ENCODE measurements at regions not wholly inside any gene's neighbourhood (a gene's known extent, or its start where the extent isn't known, plus 50 kb on each side); places are given as distances from the start of the nearest gene placed in this dataset.

DNA sequence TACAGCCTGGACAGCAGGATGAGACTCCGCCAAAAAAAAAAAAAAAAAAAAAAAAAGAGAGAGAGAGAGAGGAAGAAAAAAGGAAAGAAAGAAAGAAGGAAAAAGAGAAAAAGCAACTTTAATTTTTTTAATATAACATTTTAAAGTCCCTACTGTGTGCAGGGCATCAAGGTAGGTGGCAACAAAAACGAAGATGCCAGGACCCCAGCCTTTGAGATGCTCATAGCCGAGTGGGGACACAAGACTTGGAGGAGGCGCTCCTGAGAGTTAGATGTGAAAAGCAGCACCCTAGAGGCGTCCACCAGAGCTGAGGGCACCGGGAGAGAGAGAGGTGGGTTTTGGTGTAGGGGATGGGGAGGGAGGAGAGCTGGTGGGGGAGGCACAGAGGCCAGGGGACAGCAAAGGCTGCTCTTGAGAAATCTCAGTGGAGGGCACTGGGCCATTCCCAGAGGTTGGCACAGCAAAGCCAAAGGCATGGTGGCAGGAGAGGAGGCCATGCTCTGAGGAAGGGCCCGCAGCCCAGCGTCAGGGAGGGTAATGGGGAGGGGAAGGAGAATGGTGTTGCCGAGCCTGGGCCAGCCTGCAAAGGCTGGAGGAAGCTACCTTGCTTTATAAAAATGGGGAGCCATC, 135.6 kb downstream of the C9orf50 start:
- TF ChIP-seq, protein P1, sequence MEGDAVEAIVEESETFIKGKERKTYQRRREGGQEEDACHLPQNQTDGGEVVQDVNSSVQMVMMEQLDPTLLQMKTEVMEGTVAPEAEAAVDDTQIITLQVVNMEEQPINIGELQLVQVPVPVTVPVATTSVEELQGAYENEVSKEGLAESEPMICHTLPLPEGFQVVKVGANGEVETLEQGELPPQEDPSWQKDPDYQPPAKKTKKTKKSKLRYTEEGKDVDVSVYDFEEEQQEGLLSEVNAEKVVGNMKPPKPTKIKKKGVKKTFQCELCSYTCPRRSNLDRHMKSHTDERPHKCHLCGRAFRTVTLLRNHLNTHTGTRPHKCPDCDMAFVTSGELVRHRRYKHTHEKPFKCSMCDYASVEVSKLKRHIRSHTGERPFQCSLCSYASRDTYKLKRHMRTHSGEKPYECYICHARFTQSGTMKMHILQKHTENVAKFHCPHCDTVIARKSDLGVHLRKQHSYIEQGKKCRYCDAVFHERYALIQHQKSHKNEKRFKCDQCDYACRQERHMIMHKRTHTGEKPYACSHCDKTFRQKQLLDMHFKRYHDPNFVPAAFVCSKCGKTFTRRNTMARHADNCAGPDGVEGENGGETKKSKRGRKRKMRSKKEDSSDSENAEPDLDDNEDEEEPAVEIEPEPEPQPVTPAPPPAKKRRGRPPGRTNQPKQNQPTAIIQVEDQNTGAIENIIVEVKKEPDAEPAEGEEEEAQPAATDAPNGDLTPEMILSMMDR (conservative IDR thresholded peaks at IDR 0.05 in 1 of 2, IDR thresholded peaks at IDR 0.05 in 1 of 2; ENCODE audit: extremely low read depth in 1 of 2, insufficient read depth in 1 of 2, low read depth in 1 of 2, low read length in 2 of 2), result no peak
- no peak for TF ChIP-seq EZH2 (IDR thresholded peaks at IDR 0.05; ENCODE audit: borderline replicate concordance, low read length)

All from mammary epithelial cell (primary cell).